ENCODE measurements at regions not wholly inside any gene's neighbourhood (a gene's known extent, or its start where the extent isn't known, plus 50 kb on each side); places are given as distances from the start of the nearest gene placed in this dataset.

DNA sequence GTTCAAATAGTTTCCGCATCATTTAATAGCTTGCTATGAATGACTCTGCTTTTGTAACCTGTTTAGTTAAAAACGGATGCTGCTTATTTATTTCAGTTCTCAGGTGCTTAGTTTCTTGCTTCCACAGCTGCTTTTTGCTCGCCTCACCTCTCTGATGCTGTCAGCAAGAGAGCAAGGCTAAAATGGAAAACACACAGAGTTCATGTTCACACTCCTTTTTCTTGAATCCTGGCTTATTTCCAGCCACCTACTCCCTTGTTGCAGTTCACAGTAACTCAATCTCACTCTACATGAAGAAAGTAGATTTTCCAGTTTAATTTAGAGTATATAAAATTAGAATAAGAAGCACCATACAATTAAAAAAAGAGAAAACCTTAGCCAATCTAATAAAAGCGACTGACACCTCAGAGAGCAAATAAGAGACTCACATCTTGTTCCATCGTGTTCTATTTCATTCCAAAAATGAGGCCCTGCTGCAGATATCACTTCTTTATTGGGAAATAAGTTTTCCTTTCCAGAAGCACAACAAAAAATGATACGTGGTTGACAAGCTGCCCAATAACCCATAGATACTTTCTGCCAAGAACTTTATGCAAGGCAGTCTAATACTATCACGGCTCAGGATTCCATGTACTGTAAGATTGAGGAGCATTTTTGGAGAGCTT, 326.1 kb upstream of the SLITRK1 start:
- Histone ChIP-seq H3K4me3 (ENCODE audit: low read length, poor library complexity, severe bottlenecking) (no peak overlapping the region), H2AFZ (ENCODE audit: low read length) (no peak overlapping the region), H3K9me3 (ENCODE audit: insufficient read depth, low read depth, low read length) (no peaks in the 10 kb centered on the region), H3K27me3 (ENCODE audit: insufficient read depth, low read length, poor library complexity, severe bottlenecking) (no peaks in the 10 kb centered on the region), H3K9ac (ENCODE audit: low read depth, low read length, poor library complexity, severe bottlenecking) (no peak overlapping the region), H3F3A (ENCODE audit: low read depth) (no peaks in the 10 kb centered on the region), H3K4me1 (ENCODE audit: insufficient read depth, low read length, poor library complexity, severe bottlenecking) (no peaks in the 10 kb centered on the region), H3K4me2 (ENCODE audit: low read depth, low read length, poor library complexity, severe bottlenecking) (no peak overlapping the region), H3K36me3 (ENCODE audit: insufficient read depth, low read length) (no peaks in the 10 kb centered on the region), H3K9me2 (replicated peaks; ENCODE audit: low read depth, low read length) (no peaks in the 10 kb centered on the region), H4K20me1 (ENCODE audit: insufficient read depth, low read length, poor library complexity, severe bottlenecking) (no peaks in the 10 kb centered on the region), H3K79me2 (ENCODE audit: insufficient read depth, low read length) (no peaks in the 10 kb centered on the region)
- TF ChIP-seq CTCF (conservative IDR thresholded peaks at IDR 0.05; ENCODE audit: low read length) (no peak), EZH2phosphoT487 (IDR thresholded peaks at IDR 0.05; ENCODE audit: borderline replicate concordance) (no peak)

GRCh38 chr13:84207509-84207908, 325.2 kb upstream of the SLITRK1 start:
- Histone ChIP-seq H3K27me3 (ENCODE audit: insufficient read depth, low read length, poor library complexity, severe bottlenecking) (no peaks in the 10 kb centered on the region), H3K9me3 (ENCODE audit: insufficient read depth, low read depth, low read length) (no peaks in the 10 kb centered on the region), H3K9ac (ENCODE audit: low read depth, low read length, poor library complexity, severe bottlenecking) (no peak overlapping the region), H3K4me2 (ENCODE audit: low read depth, low read length, poor library complexity, severe bottlenecking) (no peak overlapping the region), H3K4me3 (ENCODE audit: low read length, poor library complexity, severe bottlenecking) (no peak overlapping the region), H2AFZ (ENCODE audit: low read length) (no peak overlapping the region), H3K4me1 (ENCODE audit: insufficient read depth, low read length, poor library complexity, severe bottlenecking) (no peaks in the 10 kb centered on the region), H3K79me2 (ENCODE audit: insufficient read depth, low read length) (no peaks in the 10 kb centered on the region), H3F3A (ENCODE audit: low read depth) (no peaks in the 10 kb centered on the region), H3K36me3 (ENCODE audit: insufficient read depth, low read length) (no peaks in the 10 kb centered on the region), H4K20me1 (ENCODE audit: insufficient read depth, low read length, poor library complexity, severe bottlenecking) (no peaks in the 10 kb centered on the region), H3K9me2 (replicated peaks; ENCODE audit: low read depth, low read length) (no peaks in the 10 kb centered on the region)
- TF ChIP-seq CTCF (conservative IDR thresholded peaks at IDR 0.05; ENCODE audit: low read length): no peak
- TF ChIP-seq EZH2phosphoT487 (IDR thresholded peaks at IDR 0.05; ENCODE audit: borderline replicate concordance): no peak

DNA sequence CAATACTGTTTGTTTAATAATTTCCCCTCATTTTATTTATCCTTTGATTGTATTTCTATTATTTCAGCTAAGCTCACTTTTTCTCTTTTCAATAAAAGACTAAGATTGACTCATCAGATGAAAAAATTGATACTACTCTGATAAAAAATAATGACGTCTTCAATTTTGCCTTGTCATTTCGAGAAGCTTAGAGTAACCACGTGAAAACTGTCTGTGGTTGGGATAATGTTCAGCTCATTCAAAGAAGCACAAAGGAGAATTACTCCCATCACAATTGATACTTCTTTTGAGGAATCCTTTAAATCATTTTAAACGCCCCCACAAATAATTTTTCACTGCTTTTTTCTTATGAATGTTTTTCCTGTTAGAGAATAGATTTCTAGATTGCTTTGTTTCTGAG, 318.7 kb upstream of the SLITRK1 start:
- no peaks in the 10 kb centered on the region for H3F3A ChIP-seq (ENCODE audit: low read depth)
- no peaks in the 10 kb centered on the region for H3K9me3 ChIP-seq (ENCODE audit: insufficient read depth, low read depth, low read length)
- no peaks in the 10 kb centered on the region for H4K20me1 ChIP-seq (ENCODE audit: insufficient read depth, low read length, poor library complexity, severe bottlenecking)
- no peak for TF ChIP-seq EZH2phosphoT487 (IDR thresholded peaks at IDR 0.05; ENCODE audit: borderline replicate concordance)
- no peak for TF ChIP-seq CTCF (conservative IDR thresholded peaks at IDR 0.05; ENCODE audit: low read length)
- no peaks in the 10 kb centered on the region for H3K4me1 ChIP-seq (ENCODE audit: insufficient read depth, low read length, poor library complexity, severe bottlenecking)
- no peaks in the 10 kb centered on the region for H3K27me3 ChIP-seq (ENCODE audit: insufficient read depth, low read length, poor library complexity, severe bottlenecking)
- no peak overlapping the region for H3K4me3 ChIP-seq (ENCODE audit: low read length, poor library complexity, severe bottlenecking)
- no peaks in the 10 kb centered on the region for H3K36me3 ChIP-seq (ENCODE audit: insufficient read depth, low read length)
- no peak overlapping the region for H3K9ac ChIP-seq (ENCODE audit: low read depth, low read length, poor library complexity, severe bottlenecking)
- no peaks in the 10 kb centered on the region for H3K9me2 ChIP-seq (replicated peaks; ENCODE audit: low read depth, low read length)
- H3K79me2 ChIP-seq (ENCODE audit: insufficient read depth, low read length): no peaks in the 10 kb centered on the region
- no peak overlapping the region for H2AFZ ChIP-seq (ENCODE audit: low read length)
- no peak overlapping the region for H3K4me2 ChIP-seq (ENCODE audit: low read depth, low read length, poor library complexity, severe bottlenecking)
